ENCODE measurements at regions not wholly inside any gene's neighbourhood (a gene's known extent, or its start where the extent isn't known, plus 50 kb on each side); places are given as distances from the start of the nearest gene placed in this dataset.

DNA sequence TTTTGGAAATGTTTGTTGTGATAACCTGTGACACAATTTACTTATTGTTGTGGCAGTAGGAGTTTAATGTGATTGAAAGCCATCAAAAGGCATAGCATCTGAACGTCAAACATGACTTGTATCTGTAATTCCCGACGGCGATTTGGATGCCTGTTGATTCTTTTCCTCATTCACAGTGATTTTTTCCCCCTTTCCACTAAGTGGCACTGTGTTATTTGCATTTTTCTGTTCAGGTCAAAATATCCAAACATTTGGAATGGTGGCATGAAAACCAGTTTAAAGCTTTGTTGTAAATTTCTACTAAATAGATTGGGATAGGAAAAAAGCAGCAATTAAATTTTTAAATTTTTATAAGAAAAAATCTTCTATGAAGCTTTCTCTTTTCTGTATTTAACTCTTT is 259.9 kb upstream of the KCNH8 start:
- no peaks in the 10 kb centered on the region for H3K9me3 ChIP-seq (ENCODE audit: low read length)
- intact Hi-C loops (cut with micrococcal nuclease; ENCODE audit: unreplicated experiment), result no loop called here
- ChIA-PET POLR2A (interaction anchor here (0.6 to 2.8 kb wide), 4 partner anchors 8 to 17 kb away, joined by 3 to 10 read pairs (median 4); no protein-coding TSS in a partner anchor), CTCF (ENCODE audit: unreplicated experiment) (interaction anchor here (1.0 kb wide), 1 partner anchor 14 kb away, joined by 3 read pairs; no protein-coding TSS in a partner anchor)
- 0 out of 2 replicates have a peak overlapping the region, but pooled peaks have one; percentile 72 for H2AFZ ChIP-seq (ENCODE audit: low read length)
- no TSS peak for BruUV-seq (replicated peaks)
- H4K20me1 ChIP-seq (ENCODE audit: insufficient read depth, low read length), result no peaks in the 10 kb centered on the region
- no peaks in the 10 kb centered on the region for H3K36me3 ChIP-seq (ENCODE audit: insufficient read depth, low read length)
- H3K9me2 ChIP-seq (ENCODE audit: insufficient read depth, low read length), result no peaks in the 10 kb centered on the region
- H3K4me3 ChIP-seq (ENCODE audit: low read depth, low read length, poor library complexity, severe bottlenecking), result no peak overlapping the region
- DNase-seq (ENCODE audit: low spot score), result no peak
- peaks cover 37% of the 10 kb centered on the region for H3K4me1 ChIP-seq (ENCODE audit: insufficient read depth, low read length, poor library complexity, severe bottlenecking)
- TF ChIP-seq, protein P1, sequence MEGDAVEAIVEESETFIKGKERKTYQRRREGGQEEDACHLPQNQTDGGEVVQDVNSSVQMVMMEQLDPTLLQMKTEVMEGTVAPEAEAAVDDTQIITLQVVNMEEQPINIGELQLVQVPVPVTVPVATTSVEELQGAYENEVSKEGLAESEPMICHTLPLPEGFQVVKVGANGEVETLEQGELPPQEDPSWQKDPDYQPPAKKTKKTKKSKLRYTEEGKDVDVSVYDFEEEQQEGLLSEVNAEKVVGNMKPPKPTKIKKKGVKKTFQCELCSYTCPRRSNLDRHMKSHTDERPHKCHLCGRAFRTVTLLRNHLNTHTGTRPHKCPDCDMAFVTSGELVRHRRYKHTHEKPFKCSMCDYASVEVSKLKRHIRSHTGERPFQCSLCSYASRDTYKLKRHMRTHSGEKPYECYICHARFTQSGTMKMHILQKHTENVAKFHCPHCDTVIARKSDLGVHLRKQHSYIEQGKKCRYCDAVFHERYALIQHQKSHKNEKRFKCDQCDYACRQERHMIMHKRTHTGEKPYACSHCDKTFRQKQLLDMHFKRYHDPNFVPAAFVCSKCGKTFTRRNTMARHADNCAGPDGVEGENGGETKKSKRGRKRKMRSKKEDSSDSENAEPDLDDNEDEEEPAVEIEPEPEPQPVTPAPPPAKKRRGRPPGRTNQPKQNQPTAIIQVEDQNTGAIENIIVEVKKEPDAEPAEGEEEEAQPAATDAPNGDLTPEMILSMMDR (conservative IDR thresholded peaks at IDR 0.05; ENCODE audit: low read length), result peak; percentile 44; the same call in 1 of the 2 replicates
- TF ChIP-seq EZH2phosphoT487 (IDR thresholded peaks at IDR 0.05; ENCODE audit: borderline replicate concordance, low read depth, low read length), result no peak
- no peak overlapping the region for H3K4me2 ChIP-seq (ENCODE audit: low read length)
- H3K27ac ChIP-seq (ENCODE audit: low read depth, low read length, poor library complexity, severe bottlenecking), result no peak overlapping the region
- no peaks in the 10 kb centered on the region for H3K79me2 ChIP-seq (ENCODE audit: insufficient read depth, low read depth, low read length)

DNA sequence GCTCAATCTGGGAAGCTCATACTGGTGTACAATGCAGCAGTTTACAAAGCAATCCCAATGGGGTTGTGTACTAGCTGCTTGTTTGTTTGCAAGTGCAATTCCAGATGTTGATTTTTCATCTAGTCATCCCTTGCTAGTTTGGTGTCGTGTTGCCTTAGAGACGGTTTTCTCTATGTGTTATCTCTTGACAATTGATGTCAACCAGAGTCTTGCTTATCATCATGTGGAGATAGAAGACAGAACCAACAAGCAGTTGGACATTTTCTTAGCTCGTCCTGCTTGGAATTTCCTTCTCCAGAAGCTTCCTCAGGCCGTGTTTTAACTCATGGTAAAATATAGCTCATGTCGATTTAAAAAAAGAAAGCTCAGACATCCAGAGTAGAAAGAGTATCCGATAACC is 262.0 kb upstream of the KCNH8 start:
- TF ChIP-seq, protein P1 (conservative IDR thresholded peaks at IDR 0.05; ENCODE audit: low read length), result no peak
- no peak for TF ChIP-seq EZH2phosphoT487 (IDR thresholded peaks at IDR 0.05; ENCODE audit: borderline replicate concordance, low read depth, low read length)
- intact Hi-C loops (cut with micrococcal nuclease; ENCODE audit: unreplicated experiment), result no loop called here
- Histone ChIP-seq H4K20me1 (ENCODE audit: insufficient read depth, low read length) (no peaks in the 10 kb centered on the region), H3K79me2 (ENCODE audit: insufficient read depth, low read depth, low read length) (no peaks in the 10 kb centered on the region), H3K4me1 (ENCODE audit: insufficient read depth, low read length, poor library complexity, severe bottlenecking) (peaks cover 19% of the 10 kb centered on the region), H3K27ac (ENCODE audit: low read depth, low read length, poor library complexity, severe bottlenecking) (no peak overlapping the region), H2AFZ (ENCODE audit: low read length) (peak overlapping the region; percentile 58), H3K4me2 (ENCODE audit: low read length) (no peak overlapping the region), H3K4me3 (ENCODE audit: low read depth, low read length, poor library complexity, severe bottlenecking) (no peak overlapping the region), H3K9me2 (ENCODE audit: insufficient read depth, low read length) (no peaks in the 10 kb centered on the region), H3K9me3 (ENCODE audit: low read length) (no peaks in the 10 kb centered on the region), H3K36me3 (ENCODE audit: insufficient read depth, low read length) (no peaks in the 10 kb centered on the region)
- BruUV-seq (replicated peaks), result no TSS peak
- CTCF ChIA-PET (ENCODE audit: unreplicated experiment), result no interaction called here
- DNase-seq (ENCODE audit: low spot score), result no peak
- POLR2A ChIA-PET, result interaction anchor here (1.0 to 1.7 kb wide), 4 partner anchors 14 to 45 kb away, joined by 3 to 4 read pairs (median 4); no protein-coding TSS in a partner anchor

DNA sequence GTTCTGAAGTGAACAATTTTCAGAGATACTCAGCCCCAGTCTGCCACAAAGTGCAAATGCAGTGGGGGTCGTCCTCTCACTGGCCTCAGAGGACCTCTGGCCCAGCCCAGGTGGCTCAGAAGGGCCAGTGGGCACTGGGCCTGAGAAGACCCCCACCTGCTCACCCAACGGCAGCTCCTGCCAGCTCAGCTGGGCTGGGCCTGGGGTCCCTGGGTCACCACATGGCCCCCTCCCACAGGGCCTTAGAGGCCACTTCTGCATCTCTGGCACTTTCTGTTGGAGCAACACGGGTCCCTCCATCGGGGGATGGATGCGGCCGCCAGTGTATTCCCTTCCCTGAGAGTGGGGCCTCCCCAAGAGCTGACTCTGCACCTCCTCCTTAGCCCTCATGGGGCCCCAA is 262.7 kb upstream of the KCNH8 start:
- Histone ChIP-seq H4K20me1 (ENCODE audit: insufficient read depth, low read length) (no peaks in the 10 kb centered on the region), H3K36me3 (ENCODE audit: insufficient read depth, low read length) (no peaks in the 10 kb centered on the region), H3K4me2 (ENCODE audit: low read length) (no peak overlapping the region), H3K4me1 (ENCODE audit: insufficient read depth, low read length, poor library complexity, severe bottlenecking) (peaks cover 12% of the 10 kb centered on the region), H3K4me3 (ENCODE audit: low read depth, low read length, poor library complexity, severe bottlenecking) (no peak overlapping the region), H3K9me3 (ENCODE audit: low read length) (no peaks in the 10 kb centered on the region), H3K9me2 (ENCODE audit: insufficient read depth, low read length) (no peaks in the 10 kb centered on the region), H2AFZ (ENCODE audit: low read length) (peak overlapping the region; percentile 58; the same call in 1 of the 2 replicates), H3K27ac (ENCODE audit: low read depth, low read length, poor library complexity, severe bottlenecking) (no peak overlapping the region), H3K79me2 (ENCODE audit: insufficient read depth, low read depth, low read length) (no peaks in the 10 kb centered on the region)
- POLR2A ChIA-PET, result interaction anchor here (0.7 to 2.0 kb wide), 4 partner anchors 12 to 644 kb away, joined by 3 to 11 read pairs (median 4); no protein-coding TSS in a partner anchor
- intact Hi-C loops (cut with micrococcal nuclease; ENCODE audit: unreplicated experiment), result no loop called here
- BruUV-seq (replicated peaks), result no TSS peak
- DNase-seq (ENCODE audit: low spot score), result no peak
- no peak for TF ChIP-seq EZH2phosphoT487 (IDR thresholded peaks at IDR 0.05; ENCODE audit: borderline replicate concordance, low read depth, low read length)
- TF ChIP-seq, protein P1 (conservative IDR thresholded peaks at IDR 0.05; ENCODE audit: low read length), result no peak
- CTCF ChIA-PET (ENCODE audit: unreplicated experiment), result no interaction called here

All from OCI-LY7 (cell line).